SJSA1 (cell line): ENCODE measurements at regions not wholly inside any gene's neighbourhood (a gene's known extent, or its start where the extent isn't known, plus 50 kb on each side); places are given as distances from the start of the nearest gene placed in this dataset.

Experiments
- DNase-seq, 2 experiments: peaks; one replicate each; pipeline ENCODE4 v3.0.0-alpha.2; 2015 to 2020; ENCODE audit warnings: low spot score in 2 of 2, low read depth in 1 of 2
- H3K27ac ChIP-seq: fragments of 250-450 bp; sonication (Bioruptor Pico); 2 replicates; pipeline ENCODE4 v1.5.1; 2020; ENCODE audit warnings: mild to moderate bottlenecking, moderate library complexity
- H3K27me3 ChIP-seq: fragments of 250-450 bp; sonication (Bioruptor Pico); replicated peaks from 2 replicates; pipeline ENCODE4 v1.5.1; 2020; ENCODE audit warnings: mild to moderate bottlenecking, moderate library complexity
- H3K36me3 ChIP-seq: fragments of 250-450 bp; sonication (Bioruptor Pico); 2 replicates; pipeline ENCODE4 v1.5.1; 2020; ENCODE audit warnings: mild to moderate bottlenecking
- H3K4me1 ChIP-seq: fragments of 250-450 bp; sonication (Bioruptor Pico); replicated peaks from 2 replicates; pipeline ENCODE4 v1.6.1; 2021; ENCODE audit warnings: mild to moderate bottlenecking
- H3K4me3 ChIP-seq: fragments of 250-450 bp; sonication (Bioruptor Pico); 2 replicates; pipeline ENCODE4 v1.5.1; 2020; ENCODE audit warnings: mild to moderate bottlenecking
- H3K9me3 ChIP-seq: fragments of 250-450 bp; sonication (Bioruptor Pico); replicated peaks from 2 replicates; pipeline ENCODE4 v1.5.1; 2020; ENCODE audit warnings: mild to moderate bottlenecking

- no peaks in the 10 kb centered on the region for H3K27me3 ChIP-seq
- no peak for DNase-seq
- H3K36me3 ChIP-seq = no peaks in the 10 kb centered on the region
- no peaks in the 10 kb centered on the region for H3K9me3 ChIP-seq
- no peaks in the 10 kb centered on the region for H3K4me1 ChIP-seq
- H3K27ac ChIP-seq = no peak overlapping the region
- H3K4me3 ChIP-seq = no peak overlapping the region
Observed at GRCh38 chr4:22245294-22245693, 270.6 kb downstream of the ADGRA3 start.

- H3K9me3 ChIP-seq = no peaks in the 10 kb centered on the region
- H3K4me3 ChIP-seq = no peak overlapping the region
- no peak for DNase-seq
- H3K27ac ChIP-seq = no peak overlapping the region
- H3K27me3 ChIP-seq = no peaks in the 10 kb centered on the region
- H3K36me3 ChIP-seq = no peaks in the 10 kb centered on the region
- no peaks in the 10 kb centered on the region for H3K4me1 ChIP-seq
Observed at GRCh38 chr4:22241415-22241814, 274.5 kb downstream of the ADGRA3 start.

GRCh38 chr4:22240814-22241213 lies 275.1 kb downstream of the ADGRA3 start:
- Histone ChIP-seq H3K36me3 (no peaks in the 10 kb centered on the region), H3K27me3 (no peaks in the 10 kb centered on the region), H3K9me3 (no peaks in the 10 kb centered on the region), H3K4me1 (no peaks in the 10 kb centered on the region), H3K4me3 (no peak overlapping the region), H3K27ac (no peak overlapping the region)
- no peak for DNase-seq

- Histone ChIP-seq H3K36me3 (no peaks in the 10 kb centered on the region), H3K27me3 (no peaks in the 10 kb centered on the region), H3K27ac (no peak overlapping the region), H3K9me3 (no peaks in the 10 kb centered on the region), H3K4me3 (no peak overlapping the region), H3K4me1 (no peaks in the 10 kb centered on the region)
- DNase-seq = no peak
Observed at GRCh38 chr4:22238742-22239141, 277.1 kb downstream of the ADGRA3 start.

DNA sequence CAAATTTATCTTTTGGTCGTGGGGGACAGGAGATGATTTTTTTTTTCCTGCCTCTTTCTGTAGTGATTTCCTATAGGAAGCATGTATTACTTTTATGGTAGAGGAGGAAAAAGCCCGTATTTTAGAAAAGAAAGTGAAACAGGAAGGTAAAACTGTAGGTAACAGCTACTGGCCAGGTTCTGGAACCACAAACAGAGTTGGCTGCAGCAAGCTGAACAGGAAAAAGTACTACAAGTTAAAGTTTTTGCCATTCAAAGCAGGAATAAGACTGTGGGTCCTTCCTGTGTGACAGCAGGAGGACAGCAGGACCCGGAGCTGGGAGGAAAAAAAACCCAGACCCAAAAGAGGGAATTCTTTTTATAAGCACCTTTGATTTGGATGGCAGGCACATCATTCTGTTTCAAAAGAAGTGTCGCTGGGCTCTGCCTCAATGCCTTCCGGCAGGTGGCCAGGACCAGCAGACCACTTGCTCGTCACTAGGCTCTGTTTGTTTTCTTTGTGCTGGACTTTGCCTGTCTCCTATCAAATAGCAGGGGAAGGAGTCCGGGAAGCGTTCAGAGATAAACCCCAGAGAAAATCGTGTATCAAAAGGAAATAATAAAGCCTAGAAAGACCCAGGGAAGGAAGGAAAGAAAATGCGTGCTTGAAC lies 277.9 kb downstream of the ADGRA3 start:
- no peaks in the 10 kb centered on the region for H3K27me3 ChIP-seq
- no peak overlapping the region for H3K27ac ChIP-seq
- no peak for DNase-seq
- no peaks in the 10 kb centered on the region for H3K36me3 ChIP-seq
- no peaks in the 10 kb centered on the region for H3K9me3 ChIP-seq
- H3K4me3 ChIP-seq = no peak overlapping the region
- no peaks in the 10 kb centered on the region for H3K4me1 ChIP-seq

DNA sequence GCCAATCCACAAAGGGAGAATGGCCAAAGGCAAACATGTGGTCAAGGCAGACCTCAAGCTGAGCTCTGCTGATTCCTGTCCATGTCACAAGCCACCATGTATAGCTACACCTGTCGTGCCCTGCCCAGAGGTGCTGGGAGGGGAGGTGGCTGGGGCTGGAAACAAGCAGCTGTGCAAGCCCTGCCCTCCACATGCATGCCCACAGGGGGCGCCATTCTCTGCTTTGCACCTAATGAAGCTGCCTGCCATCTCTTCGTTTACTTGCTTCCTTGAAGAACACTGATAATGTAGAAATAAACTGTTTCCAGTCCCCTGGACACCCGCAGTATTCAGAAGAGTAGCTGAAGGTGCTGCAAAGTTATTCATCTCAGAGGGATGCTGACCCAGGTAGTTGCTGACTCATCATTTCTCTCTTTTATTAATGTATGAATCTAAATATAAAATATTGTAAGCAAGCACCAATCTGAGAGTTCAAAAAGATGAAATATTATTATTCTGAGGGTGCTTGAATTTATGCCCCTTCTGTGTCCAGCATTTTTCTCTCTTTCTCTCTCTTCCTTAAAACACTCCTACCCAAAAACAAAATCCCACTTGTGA lies 278.6 kb downstream of the ADGRA3 start:
- Histone ChIP-seq H3K36me3 (no peaks in the 10 kb centered on the region), H3K9me3 (no peaks in the 10 kb centered on the region), H3K4me1 (no peaks in the 10 kb centered on the region), H3K4me3 (no peak overlapping the region), H3K27me3 (no peaks in the 10 kb centered on the region), H3K27ac (no peak overlapping the region)
- DNase-seq = no peak

- Histone ChIP-seq H3K27me3 (no peaks in the 10 kb centered on the region), H3K9me3 (no peaks in the 10 kb centered on the region), H3K36me3 (no peaks in the 10 kb centered on the region), H3K4me1 (no peaks in the 10 kb centered on the region), H3K27ac (no peak overlapping the region), H3K4me3 (no peak overlapping the region)
- DNase-seq = no peak
Observed at GRCh38 chr4:22235698-22236097, 280.2 kb downstream of the ADGRA3 start.

DNA sequence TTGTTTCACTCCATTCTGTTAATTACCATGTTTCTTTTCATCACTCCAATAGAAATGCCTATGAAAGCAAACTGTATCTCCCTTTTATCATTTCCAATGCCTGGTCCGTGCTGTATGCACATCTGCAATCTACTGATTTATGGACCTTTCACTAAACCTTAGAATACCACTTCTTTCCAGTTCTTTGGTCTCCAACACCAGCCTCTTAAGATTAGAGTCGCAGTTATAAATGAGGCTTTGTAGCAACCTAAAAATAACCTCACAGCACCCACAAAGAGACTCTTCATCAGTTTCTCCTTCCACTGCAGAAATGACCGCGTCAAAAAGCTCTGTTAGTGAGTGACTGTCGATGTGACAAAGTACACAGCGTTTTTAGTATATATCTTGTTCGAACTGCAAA lies 282.6 kb downstream of the ADGRA3 start:
- no peak for DNase-seq
- no peaks in the 10 kb centered on the region for H3K27me3 ChIP-seq
- H3K9me3 ChIP-seq = no peaks in the 10 kb centered on the region
- no peak overlapping the region for H3K27ac ChIP-seq
- no peaks in the 10 kb centered on the region for H3K36me3 ChIP-seq
- H3K4me3 ChIP-seq = no peak overlapping the region
- no peaks in the 10 kb centered on the region for H3K4me1 ChIP-seq

- Histone ChIP-seq H3K9me3 (no peaks in the 10 kb centered on the region), H3K27me3 (no peaks in the 10 kb centered on the region), H3K36me3 (no peaks in the 10 kb centered on the region), H3K4me1 (no peaks in the 10 kb centered on the region), H3K27ac (no peak overlapping the region), H3K4me3 (no peak overlapping the region)
- DNase-seq = no peak
Observed at GRCh38 chr4:22220965-22221364, 272.4 kb upstream of the KCNIP4 start.

DNA sequence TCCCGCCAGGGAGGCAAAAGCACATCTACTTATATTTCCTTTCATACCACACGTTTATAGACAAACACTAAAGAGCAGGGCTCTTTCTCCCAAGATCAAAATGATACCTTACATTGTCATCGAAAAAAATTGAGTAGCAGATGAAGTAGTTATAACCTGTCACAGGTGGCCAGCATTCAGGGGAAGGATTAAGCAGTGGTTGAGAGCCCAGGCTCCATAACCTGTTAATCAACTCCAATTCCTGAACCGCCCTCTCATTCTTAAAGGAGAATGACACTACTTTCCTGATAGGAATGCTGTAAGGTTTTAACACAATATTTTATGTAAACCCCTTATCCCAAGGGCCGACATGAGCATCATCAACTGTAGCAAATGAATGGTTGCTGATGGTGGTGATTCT lies 268.9 kb upstream of the KCNIP4 start:
- H3K4me1 ChIP-seq = no peaks in the 10 kb centered on the region
- H3K9me3 ChIP-seq = no peaks in the 10 kb centered on the region
- no peak for DNase-seq
- no peaks in the 10 kb centered on the region for H3K27me3 ChIP-seq
- no peaks in the 10 kb centered on the region for H3K36me3 ChIP-seq
- no peak overlapping the region for H3K4me3 ChIP-seq
- no peak overlapping the region for H3K27ac ChIP-seq

- Histone ChIP-seq H3K9me3 (no peaks in the 10 kb centered on the region), H3K4me1 (no peaks in the 10 kb centered on the region), H3K27ac (no peak overlapping the region), H3K4me3 (no peak overlapping the region), H3K36me3 (no peaks in the 10 kb centered on the region), H3K27me3 (no peaks in the 10 kb centered on the region)
- no peak for DNase-seq
Observed at GRCh38 chr4:22216278-22216677, 267.7 kb upstream of the KCNIP4 start.

DNA sequence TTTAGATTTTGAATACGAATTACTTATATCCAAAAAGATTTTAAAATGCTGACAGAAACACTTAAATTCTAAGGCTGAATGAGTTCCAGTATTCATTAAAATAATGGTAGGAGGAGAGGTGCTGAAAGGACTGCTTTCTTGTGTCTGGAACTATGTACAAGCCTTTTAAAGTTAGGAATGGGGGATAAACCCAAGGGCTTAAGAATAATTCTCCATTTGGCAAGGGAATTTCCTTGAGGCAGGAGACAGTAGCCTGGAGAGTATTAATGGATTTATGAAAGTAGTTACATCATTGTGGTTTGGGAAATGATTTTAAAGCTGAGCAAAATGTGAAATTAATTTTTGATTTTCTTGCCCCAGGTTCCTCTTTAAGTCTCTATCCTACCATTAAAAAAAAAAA lies 266.5 kb upstream of the KCNIP4 start:
- Histone ChIP-seq H3K27me3 (no peaks in the 10 kb centered on the region), H3K4me1 (no peaks in the 10 kb centered on the region), H3K4me3 (no peak overlapping the region), H3K9me3 (no peaks in the 10 kb centered on the region), H3K36me3 (no peaks in the 10 kb centered on the region), H3K27ac (no peak overlapping the region)
- no peak for DNase-seq

DNA sequence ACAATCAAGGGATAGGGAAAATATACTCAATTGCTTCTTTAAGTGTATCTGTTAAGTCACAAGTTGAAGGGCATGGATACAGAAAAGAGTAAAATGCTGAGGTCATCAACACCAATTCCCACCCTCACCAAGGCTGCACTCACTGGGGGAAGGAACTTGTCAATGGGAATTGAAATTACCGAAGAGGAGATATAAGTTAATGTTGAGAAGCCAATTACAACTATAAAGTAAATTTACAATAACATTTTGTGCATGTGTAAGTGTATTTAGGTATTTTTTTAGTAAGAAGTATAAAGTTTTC lies 255.1 kb upstream of the KCNIP4 start:
- Histone ChIP-seq H3K27me3 (no peaks in the 10 kb centered on the region), H3K4me1 (no peaks in the 10 kb centered on the region), H3K36me3 (no peaks in the 10 kb centered on the region), H3K4me3 (no peak overlapping the region), H3K27ac (no peak overlapping the region), H3K9me3 (no peaks in the 10 kb centered on the region)
- no peak for DNase-seq

GRCh38 chr4:22202975-22203710 lies 254.6 kb upstream of the KCNIP4 start:
- no peaks in the 10 kb centered on the region for H3K27me3 ChIP-seq
- H3K27ac ChIP-seq = no peak overlapping the region
- H3K36me3 ChIP-seq = no peaks in the 10 kb centered on the region
- H3K4me3 ChIP-seq = no peak overlapping the region
- H3K4me1 ChIP-seq = no peaks in the 10 kb centered on the region
- no peaks in the 10 kb centered on the region for H3K9me3 ChIP-seq
- DNase-seq = no peak
